HG03571 (cell line): ENCODE measurements at regions not wholly inside any gene's neighbourhood (a gene's known extent, or its start where the extent isn't known, plus 50 kb on each side); places are given as distances from the start of the nearest gene placed in this dataset.

ENCODE experiments used
- ATAC-seq: cut with Tn5 transposase; IDR thresholded peaks from one replicate; pipeline ENCODE4 v1.9.1; 2021; ENCODE audit not compliant: unreplicated experiment

DNA sequence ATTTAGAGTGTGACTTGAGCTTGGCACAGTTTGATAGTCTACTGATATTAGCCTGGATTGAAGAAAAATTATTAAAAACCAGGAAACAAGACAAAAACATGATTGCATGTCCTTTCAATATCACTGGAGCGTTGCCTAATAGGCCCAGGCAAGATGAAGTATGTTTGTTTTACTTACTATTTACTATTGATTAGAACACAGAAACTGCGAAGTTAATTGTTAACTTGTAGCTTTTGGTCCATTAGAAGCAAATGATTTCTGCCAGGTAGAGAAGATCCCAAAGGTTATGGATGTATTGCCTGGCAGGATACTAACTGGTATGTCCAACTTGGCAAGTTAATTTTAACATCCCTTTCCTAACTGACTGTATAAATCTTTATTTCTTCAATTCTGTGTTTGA is 268.9 kb downstream of the ETNK1 start:
- no peak for ATAC-seq

DNA sequence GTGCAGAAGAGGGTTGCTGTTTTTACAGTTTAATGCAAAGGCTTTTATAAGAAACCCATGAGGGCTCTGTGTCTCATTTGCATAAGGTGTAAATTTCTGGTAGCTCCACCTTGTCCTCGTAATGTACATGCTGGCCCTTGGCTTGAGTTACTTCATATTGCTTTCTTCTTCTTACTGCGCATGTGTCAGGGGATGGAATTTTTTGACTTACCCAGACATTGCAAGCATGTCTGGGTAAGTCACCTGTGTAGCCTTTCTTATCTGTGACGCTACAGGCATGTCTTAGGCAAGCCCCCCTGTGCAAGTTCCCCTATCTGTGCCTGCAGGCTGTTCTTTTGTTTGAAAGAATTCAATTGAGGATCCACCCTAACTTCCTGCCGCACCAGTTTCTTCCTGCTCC is 274.2 kb downstream of the ETNK1 start:
- ATAC-seq: no peak

DNA sequence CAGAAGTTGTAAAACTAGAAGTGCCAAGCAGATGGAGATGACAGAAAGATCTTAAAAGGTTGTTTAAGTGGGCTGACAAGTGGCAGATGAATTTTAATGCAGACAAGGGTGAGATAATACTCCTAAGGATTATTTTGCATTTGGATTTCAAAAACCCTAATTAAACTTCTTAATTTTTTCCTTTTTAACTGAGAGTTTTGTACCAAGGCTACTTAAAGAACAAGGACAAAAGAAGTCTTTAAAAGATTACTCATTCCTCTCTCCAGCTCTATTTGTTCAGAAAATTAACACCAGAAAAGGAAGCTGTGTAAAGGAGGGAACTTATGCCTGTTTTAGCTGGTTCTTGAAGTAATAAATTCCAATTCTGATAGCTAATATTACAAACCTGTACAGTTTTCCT is 275.4 kb downstream of the ETNK1 start:
- no peak for ATAC-seq

DNA sequence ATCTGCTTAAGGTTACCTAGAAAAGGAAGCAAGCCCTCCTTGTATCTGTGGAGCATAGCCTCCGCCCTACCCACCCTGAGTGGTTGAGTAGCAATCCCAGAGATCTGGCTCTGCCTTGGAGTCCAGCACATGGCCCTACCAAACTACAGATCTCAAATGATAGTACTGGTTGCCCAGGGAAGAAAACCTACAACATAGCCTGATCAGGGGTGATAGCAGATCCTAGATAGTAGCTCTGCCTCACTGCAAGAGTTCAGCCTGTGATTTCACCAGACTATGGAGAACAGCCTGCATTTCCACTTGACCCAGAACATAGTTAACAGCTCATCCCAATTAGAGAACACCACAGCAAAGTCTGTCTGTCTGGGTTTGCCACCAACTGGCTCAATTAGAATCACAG is 279.5 kb downstream of the ETNK1 start:
- ATAC-seq: no peak

DNA sequence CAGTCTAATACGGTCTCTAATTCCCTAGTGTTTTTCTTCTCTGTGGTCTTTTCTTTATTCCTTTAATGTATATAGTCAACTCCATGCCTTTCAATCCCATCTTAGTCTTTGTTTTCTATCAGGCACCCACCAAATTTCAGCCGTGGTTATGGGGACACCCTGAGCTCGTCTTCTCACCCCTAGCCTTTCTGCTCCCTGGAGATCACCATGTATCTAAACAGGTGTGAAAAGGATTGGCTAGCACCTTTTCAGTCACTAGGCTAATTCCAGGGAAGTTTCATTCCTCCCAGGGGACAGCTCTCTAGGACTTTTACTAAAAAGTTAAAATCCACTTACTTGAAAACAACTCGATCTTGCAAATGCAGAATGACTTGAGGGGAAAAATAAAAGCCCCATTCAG is 291.3 kb downstream of the ETNK1 start:
- no peak for ATAC-seq

DNA sequence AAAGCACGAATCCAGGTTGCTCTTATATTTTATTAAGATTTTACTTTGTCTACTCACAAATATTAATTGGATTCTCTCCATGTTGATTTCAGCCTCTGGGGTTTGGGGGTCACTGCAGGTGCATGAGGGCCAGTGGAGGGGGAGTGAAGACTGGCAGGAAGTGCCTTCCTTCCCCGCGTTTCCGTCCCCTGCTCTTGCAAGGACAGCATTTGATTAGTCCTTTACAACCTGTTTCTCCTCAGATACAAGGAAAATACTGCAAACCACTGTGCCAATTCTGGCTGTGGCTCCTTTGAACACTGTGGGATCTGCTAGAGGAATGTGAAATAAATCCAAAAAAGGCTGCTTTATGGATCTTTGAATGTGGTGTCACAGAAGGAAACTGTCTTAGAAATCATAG is 291.8 kb downstream of the ETNK1 start:
- no peak for ATAC-seq

DNA sequence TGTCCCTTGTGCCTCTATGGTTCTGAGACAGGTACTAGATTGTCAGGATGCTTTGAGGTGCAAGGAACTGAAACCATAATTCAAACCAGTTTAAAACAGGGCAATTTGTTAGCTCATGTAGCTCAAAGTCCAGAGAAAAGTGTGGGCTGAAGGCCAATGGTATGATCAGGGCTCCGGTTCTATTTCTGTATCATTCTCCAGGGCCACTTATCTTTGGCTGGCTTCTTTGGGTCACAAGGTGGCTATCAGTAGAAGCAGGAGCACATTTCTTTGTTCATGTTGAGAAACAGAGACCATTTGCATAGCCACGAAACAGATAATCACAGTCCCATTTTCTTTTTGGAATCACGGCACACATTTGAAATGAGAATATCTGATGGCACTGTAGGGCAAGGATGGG is 294.9 kb downstream of the ETNK1 start:
- ATAC-seq: no peak

DNA sequence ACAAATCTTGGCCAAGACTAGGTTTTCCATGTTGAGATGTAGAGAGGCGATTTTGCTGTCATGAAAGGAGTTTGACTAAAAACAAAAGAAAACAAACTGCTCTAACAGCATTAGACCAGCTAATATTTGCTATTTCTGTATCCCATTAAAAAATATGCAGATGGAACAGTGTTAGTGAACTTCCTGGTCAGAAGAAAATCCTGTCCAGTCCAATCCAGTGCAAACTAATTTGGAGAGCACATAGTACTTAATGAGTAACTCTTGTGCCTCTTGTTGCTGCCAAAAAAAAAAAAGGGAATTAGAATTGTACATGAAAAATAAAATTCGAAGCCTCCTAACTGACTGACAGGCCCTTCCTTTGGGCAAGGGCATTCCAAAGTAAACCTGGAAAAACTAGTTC is 298.8 kb downstream of the ETNK1 start:
- ATAC-seq: no peak

DNA sequence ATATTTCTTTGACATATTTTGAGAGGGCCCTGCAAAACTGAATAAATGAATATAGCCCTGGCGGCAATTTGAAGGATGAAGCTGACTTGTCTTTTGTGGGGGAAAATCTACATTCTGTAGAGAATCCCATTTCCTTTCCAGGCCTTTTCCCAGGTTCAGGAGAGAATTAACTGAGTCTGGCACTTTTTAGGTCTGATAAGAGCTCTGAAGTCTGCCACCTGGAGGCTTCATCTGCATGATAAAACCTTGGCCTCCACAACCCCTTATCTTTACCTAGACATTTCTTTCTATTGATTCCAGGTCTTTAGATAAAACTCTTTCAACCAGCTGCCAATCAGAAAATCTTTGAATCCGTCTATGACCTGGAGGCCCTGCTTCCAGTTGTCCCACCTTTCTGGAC is 299.4 kb downstream of the ETNK1 start:
- ATAC-seq: no peak

DNA sequence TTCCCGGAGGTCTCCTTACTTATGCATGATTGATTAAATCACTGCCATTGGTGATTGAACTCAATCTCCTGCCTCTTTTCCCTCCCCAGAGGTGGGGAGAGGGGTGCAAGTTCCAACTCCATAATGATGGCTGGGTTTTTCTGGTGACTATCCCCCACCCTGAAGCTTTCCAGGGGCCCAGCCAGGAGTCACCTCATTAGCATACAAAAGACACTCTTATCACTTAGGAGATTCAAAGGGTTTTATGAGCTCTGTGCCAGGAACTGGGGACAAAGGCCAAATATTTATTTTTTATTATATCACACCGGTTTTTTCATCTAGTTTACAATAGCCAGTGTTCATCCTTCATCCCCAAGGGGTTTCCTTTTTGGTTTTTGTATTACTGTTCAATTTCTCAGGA is 300.7 kb downstream of the ETNK1 start:
- no peak for ATAC-seq

DNA sequence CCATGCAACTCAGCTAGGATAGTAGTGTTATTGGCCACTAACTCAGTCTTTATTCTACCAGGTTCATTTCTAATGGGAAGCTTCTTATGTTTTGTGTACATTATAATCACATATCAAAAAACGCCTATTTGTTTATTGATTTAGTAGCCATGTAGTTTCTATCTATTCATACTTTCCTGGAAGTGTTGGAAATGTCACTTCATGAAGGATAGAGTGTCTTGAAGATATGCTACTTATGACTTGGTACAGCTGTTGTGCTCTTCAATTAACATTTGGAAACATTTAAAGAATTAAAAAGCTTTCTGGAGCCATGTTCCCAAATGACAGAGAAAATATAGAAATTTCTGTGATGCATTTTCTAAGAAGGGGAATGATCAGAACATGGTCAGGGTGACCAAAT is 307.5 kb downstream of the ETNK1 start:
- no peak for ATAC-seq

DNA sequence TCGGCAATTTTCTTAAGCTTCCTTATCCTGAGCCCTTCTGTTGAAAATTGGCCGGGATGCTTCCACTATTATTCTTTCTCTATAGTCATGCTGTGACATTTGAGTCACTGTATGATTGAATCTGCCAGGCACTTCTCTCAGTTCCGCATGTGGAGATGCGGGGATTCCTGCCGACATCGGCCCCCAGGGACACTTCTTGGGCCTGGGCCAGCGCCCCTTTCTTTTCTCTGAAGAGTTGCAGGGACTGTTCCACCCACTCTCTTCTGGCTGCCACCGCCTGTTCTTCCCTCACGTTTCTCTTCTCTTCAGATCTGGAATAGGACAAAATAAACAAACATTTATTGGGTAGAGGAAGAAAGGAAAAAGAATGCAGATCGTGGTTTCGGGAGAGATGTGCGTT is 310.1 kb downstream of the ETNK1 start:
- ATAC-seq: no peak

DNA sequence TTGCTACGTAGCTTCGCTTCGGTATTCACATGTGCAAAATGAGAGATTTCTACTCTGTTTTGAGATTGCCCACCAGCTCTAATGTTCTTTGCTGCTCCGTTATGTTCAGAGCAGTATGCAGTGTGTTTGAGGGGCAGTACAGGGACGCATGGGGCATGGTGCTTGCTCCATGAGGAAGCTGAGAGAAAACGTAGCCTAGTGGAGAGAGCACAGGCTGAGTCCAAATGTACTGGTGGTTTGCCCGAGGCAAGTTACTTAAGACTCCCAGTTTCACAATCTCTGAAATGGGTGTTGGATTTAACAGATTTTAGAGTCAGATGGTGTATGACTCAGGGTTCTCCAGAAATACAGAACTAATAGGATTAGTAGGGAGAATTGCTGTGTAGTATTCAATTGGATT is 310.5 kb downstream of the ETNK1 start:
- ATAC-seq: no peak

DNA sequence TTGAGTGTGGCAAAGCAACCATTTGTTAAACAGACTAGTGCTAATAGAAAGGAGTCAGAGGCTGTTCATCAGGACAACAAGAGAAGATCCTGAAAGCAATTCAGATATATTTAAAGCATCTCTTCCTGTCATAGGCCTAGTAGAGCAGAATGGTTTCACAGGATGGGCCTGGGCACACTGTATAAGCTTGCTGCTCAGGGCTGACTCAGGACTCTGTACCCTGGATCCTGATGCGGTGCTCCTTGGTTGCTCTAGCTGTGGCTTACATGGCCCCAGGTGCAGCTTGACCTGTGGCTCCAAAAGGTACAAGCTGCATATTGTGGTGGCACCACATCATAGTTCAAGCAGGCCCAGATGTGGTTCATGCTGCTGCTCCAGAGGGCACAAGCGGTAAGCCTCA is 313.4 kb downstream of the ETNK1 start:
- no peak for ATAC-seq

DNA sequence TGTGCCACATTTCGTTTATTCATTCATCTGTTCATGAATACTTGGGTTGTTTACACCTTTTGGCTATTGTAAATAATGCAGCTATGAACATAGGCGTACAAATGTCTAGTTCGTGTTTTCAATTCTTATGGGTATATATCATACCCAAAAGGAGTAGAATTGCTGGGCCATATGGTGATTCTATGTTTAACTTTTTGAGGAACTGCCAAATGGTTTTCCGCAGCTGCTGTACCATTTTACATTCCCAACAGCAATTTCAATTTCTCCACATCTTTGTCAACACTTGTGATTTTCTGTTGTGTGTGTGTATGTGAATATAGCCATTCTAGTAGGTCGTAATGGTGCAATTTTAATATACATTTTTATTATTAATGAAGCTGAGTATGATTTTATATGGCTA is 326.2 kb downstream of the ETNK1 start:
- no peak for ATAC-seq

DNA sequence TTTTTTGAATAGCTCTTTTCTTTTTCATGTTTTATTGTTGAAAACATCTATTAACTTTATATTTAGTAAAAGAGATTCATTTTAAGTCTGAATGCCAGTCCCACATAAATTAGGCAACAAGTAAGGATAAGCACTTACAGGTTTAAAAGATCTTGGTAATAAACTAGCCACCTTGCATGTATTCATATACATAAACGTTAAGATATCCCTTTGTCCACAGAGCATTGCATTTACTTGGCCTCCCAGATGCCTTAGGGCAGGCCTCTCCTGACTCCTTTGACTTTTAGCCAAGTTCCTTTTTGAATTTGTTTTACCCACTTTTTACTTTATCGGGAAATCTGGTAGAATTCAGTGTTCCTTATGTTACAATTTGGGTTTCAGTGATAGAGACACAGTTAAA is 331.7 kb downstream of the ETNK1 start:
- no peak for ATAC-seq

DNA sequence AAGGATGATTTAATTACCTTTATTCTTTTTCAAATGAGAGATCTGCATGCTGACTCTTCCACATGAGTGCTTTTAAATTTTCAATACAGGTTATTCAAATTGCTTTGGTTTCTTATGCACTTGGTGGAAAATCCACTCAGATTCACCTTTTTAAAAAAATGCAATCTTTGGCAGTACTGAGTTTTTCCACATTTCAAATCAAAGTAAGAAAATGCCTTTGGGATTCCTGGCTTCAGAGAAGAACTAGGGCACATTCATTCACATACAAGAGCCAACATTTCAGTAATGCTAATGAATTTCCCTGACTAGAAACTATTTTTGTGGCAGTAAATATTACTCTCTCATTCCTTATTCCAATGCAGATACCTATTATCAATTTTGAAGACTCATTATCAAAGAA is 342.2 kb downstream of the ETNK1 start:
- no peak for ATAC-seq

DNA sequence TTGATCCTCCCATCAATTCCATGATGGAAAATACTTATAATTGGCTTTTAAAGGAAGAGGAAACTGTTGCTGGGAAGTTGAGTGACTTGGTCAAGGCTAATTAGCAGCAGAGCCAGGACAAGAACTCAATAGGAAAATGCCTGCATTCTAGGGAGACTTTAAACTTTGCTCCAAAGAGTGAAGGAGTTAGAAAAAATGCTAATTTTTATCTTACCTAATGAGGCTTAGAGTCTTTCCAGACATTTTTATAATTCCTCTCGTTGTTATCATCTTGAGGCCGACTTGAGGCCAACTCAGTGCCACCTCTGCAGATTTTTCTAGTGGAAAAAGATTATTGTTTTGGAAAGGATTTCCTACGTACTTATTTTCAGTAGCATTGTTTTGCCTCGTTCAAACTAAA is 344.6 kb downstream of the ETNK1 start:
- no peak for ATAC-seq

DNA sequence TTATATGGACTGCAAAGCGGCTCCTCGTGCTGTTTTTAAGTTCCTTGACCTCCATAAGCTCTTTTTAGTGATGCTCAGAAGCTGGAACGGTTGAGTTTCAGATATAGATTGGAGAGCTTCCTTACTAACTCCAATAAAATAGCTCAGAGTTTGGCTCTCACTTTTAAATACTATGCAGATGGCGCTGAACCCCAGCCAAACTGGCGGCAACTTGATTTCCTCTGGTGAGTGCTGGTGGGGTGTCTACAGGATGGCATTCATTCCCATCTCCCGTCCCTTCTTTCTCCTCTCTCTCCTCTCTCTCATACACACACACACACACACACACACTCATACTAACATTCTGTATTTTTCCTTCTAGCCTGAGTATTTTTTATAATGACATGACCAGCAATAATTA is 346.3 kb downstream of the ETNK1 start:
- ATAC-seq: no peak

DNA sequence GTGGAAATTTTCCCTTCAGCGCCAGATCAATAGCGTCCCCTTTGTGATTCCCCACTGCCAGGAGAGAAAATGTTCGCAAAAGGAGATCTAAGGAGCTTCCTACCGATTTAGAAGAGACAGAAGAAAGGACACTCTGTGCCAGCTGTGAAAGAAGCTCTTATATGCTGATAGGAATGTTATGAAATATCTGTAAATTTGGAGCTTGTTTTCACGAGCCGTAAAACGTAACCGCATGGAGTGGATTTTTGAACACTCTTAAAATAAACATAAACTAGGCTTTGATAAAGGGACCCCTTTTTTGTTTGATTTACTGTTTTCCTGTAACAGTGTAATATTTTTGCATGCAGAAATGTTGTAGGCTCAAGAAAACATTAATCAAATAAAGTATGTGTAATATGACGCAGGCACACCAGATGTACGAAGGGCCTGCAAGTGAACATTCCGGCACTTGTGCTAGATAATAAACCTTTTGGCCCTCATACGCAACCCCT is 346.8 kb downstream of the ETNK1 start:
- ATAC-seq: no peak

DNA sequence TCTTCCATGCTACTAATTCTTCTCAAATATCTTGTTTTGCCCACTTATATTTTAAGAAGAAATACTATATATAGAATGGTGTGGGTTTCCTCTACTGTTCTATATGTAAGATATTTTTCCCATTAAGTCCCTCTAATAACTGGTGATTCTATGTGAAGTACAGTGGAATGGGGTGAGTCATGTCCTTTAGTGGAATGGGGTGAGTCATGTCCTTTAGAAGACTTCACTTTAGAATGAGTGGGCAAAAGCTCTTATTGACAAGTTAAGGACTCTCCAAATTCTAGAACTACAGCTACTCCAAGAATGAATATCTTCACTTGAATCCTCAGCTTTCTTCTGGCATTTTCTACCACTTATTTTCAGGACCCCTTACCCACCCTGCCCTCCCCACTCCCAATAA is 349.9 kb downstream of the ETNK1 start:
- no peak for ATAC-seq

DNA sequence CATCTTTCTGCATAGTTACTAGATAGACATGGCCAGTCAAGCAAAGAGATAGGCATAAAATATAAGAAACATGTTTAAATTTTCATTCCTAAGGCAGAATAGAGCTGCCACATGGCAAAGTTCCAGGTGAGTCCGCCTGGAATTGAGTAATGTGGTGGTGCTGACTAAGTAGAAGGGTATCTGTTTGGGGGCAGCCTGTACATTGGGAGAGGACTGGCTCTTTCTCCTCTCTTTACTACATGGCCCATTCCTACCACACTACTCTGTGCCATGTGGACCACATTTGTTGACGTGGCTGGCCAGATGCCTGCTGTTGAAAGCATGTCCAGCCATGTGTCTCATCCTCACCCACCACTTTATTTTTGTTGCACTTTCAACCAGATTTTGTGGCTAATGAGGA is 354.0 kb downstream of the ETNK1 start:
- ATAC-seq: no peak

DNA sequence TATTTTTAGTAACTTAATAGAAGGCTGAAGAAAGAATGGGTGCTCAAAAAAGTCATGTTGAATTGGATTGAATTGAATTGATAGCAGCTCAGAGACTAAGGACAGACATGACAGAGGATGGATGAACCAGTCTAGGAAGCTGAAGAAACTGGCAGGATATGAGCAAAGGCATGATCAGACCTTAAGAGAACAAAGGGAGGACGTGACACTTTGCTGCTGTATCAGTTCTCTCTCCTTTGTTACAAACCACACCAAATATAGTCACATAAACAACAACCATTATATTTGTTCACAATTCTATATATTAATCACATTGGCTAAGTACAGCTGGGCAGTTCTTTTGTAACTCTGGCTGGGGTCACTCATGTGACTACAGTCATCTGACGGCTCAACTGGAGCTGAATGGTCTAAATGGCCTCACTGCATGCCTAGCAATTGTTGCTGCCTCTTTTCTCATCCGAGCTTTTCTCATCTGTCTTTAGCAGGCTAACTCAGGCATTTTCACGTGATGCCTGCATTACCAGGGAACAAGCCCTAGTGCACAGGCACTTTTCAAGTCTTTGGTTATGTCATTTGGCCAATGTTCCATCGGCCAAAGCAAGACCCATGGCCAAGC is 355.0 kb downstream of the ETNK1 start:
- ATAC-seq: no peak

DNA sequence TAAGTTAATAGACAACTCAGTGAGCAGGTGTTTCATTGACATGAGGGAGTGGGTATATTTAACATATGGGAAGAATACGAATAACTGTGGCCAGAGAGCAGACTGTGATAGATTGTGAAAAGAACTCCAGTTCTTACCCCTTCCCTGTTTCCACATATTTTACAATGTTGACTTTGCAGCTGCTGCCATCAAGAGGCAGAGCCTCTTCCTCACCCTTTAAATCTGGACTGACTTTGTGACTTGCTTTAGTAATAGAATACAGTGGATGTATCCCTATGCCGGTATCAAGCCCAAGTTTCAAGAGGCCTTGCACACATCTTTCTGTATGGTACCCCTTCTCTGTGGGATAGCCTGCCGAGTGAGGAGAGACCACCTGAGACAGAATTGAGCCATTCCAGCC is 356.7 kb downstream of the ETNK1 start:
- no peak for ATAC-seq
